ENCODE measurements at regions not wholly inside any gene's neighbourhood (a gene's known extent, or its start where the extent isn't known, plus 50 kb on each side); places are given as distances from the start of the nearest gene placed in this dataset.
"Not testable (repeated sequence)": the region's sequence is repeated elsewhere in the genome, so short reads cannot be mapped to it uniquely, and the experiment has no call there.

- no peak for DNase-seq
Observed at GRCh38 chr13:110006304-110006703, 219.9 kb upstream of the IRS2 start.

GRCh38 chr13:110005563-110005962, 219.2 kb upstream of the IRS2 start:
- no peak for DNase-seq

GRCh38 chr13:110004814-110005213, 218.4 kb upstream of the IRS2 start:
- DNase-seq, result no peak

GRCh38 chr13:110001670-110002275, 215.4 kb upstream of the IRS2 start:
- DNase-seq, result no peak

- DNase-seq, result no peak
Observed at GRCh38 chr13:110000534-110001345, 214.4 kb upstream of the IRS2 start.

- no peak for DNase-seq
Observed at GRCh38 chr13:109999659-110000533, 213.5 kb upstream of the IRS2 start.

- no peak for DNase-seq
Observed at GRCh38 chr13:109998684-109999533, 212.5 kb upstream of the IRS2 start.

- DNase-seq, result no peak
Observed at GRCh38 chr13:109998037-109998436, 211.7 kb upstream of the IRS2 start.

- not testable (repeated sequence) for DNase-seq
Observed at GRCh38 chr13:109997056-109997595, 210.7 kb upstream of the IRS2 start.

GRCh38 chr13:109996404-109996960, 210.1 kb upstream of the IRS2 start:
- no peak for DNase-seq

- no peak for DNase-seq
Observed at GRCh38 chr13:109995578-109995977, 209.2 kb upstream of the IRS2 start.

- no peak for DNase-seq
Observed at GRCh38 chr13:109990296-109990695, 203.9 kb upstream of the IRS2 start.

- no peak for DNase-seq
Observed at GRCh38 chr13:109989686-109990085, 203.3 kb upstream of the IRS2 start.

GRCh38 chr13:109989155-109989554, 202.8 kb upstream of the IRS2 start:
- no peak for DNase-seq

GRCh38 chr13:109986851-109987250, 200.5 kb upstream of the IRS2 start:
- no peak for DNase-seq

GRCh38 chr13:109985871-109986450, 199.6 kb upstream of the IRS2 start:
- no peak for DNase-seq

- DNase-seq, result no peak
Observed at GRCh38 chr13:109983447-109983846, 197.1 kb upstream of the IRS2 start.

GRCh38 chr13:109981000-109981399, 194.6 kb upstream of the IRS2 start:
- DNase-seq, result no peak

GRCh38 chr13:109979676-109980075, 193.3 kb upstream of the IRS2 start:
- not testable (repeated sequence) for DNase-seq

GRCh38 chr13:109979228-109979627, 192.8 kb upstream of the IRS2 start:
- no peak for DNase-seq

GRCh38 chr13:109977212-109977968, 191.0 kb upstream of the IRS2 start:
- DNase-seq, result no peak

Measured in CD4-positive, alpha-beta T cell treated with Interleukin-15 for 1 hour (primary cell).